CD4-positive, alpha-beta T cell treated with Interleukin-4 for 1 hour (primary cell): ENCODE measurements at regions not wholly inside any gene's neighbourhood (a gene's known extent, or its start where the extent isn't known, plus 50 kb on each side); places are given as distances from the start of the nearest gene placed in this dataset.
"Not testable (repeated sequence)": the region's sequence is repeated elsewhere in the genome, so short reads cannot be mapped to it uniquely, and the experiment has no call there.

Experiments used
- DNase-seq, 2 donors: peaks; one replicate each; pipeline ENCODE4 v3.0.0-alpha.2; 2020 to 2022

GRCh38 chrX:10974920-10975319 is 136.2 kb upstream of the HCCS start:
- DNase-seq: no peak

GRCh38 chrX:10979956-10980355 is 131.2 kb upstream of the HCCS start:
- no peak for DNase-seq

GRCh38 chrX:10981506-10981905 is 129.6 kb upstream of the HCCS start:
- no peak for DNase-seq

- DNase-seq: no peak
Measured at GRCh38 chrX:10983526-10983925, 127.6 kb upstream of the HCCS start.

- DNase-seq: no peak
Measured at GRCh38 chrX:10984213-10984612, 126.9 kb upstream of the HCCS start.

- DNase-seq: no peak
Measured at GRCh38 chrX:10986616-10987015, 124.5 kb upstream of the HCCS start.

- no peak for DNase-seq
Measured at GRCh38 chrX:10988653-10989052, 122.5 kb upstream of the HCCS start.

- DNase-seq: no peak
Measured at GRCh38 chrX:10989386-10989785, 121.7 kb upstream of the HCCS start.

- DNase-seq: no peak
Measured at GRCh38 chrX:10990418-10990817, 120.7 kb upstream of the HCCS start.

GRCh38 chrX:10990976-10991375 is 120.2 kb upstream of the HCCS start:
- no peak for DNase-seq

- no peak for DNase-seq
Measured at GRCh38 chrX:10992110-10992509, 119.0 kb upstream of the HCCS start.

GRCh38 chrX:11007076-11007475 is 104.1 kb upstream of the HCCS start:
- DNase-seq: not testable (repeated sequence)

- DNase-seq: no peak
Measured at GRCh38 chrX:11010476-11010875, 100.7 kb upstream of the HCCS start.

- no peak for DNase-seq
Measured at GRCh38 chrX:11016728-11017127, 94.4 kb upstream of the HCCS start.

GRCh38 chrX:11022588-11022987 is 88.5 kb upstream of the HCCS start:
- DNase-seq: not testable (repeated sequence)

- DNase-seq: no peak
Measured at GRCh38 chrX:11039926-11040325, 71.2 kb upstream of the HCCS start.

- DNase-seq: no peak
Measured at GRCh38 chrX:11040405-11040804, 70.7 kb upstream of the HCCS start.

GRCh38 chrX:11040996-11041395 is 70.1 kb upstream of the HCCS start:
- no peak for DNase-seq

- no peak for DNase-seq
Measured at GRCh38 chrX:11050013-11050412, 61.1 kb upstream of the HCCS start.

- no peak for DNase-seq
Measured at GRCh38 chrX:11053351-11053750, 57.8 kb upstream of the HCCS start.

- no peak for DNase-seq
Measured at GRCh38 chrX:11056322-11057176, 54.6 kb upstream of the HCCS start.

GRCh38 chrX:11059933-11060332 is 51.2 kb upstream of the HCCS start:
- DNase-seq: no peak
